GM23248 (cell line): ENCODE measurements at regions not wholly inside any gene's neighbourhood (a gene's known extent, or its start where the extent isn't known, plus 50 kb on each side); places are given as distances from the start of the nearest gene placed in this dataset.

Experiments used
- DNase-seq: peaks from one replicate; pipeline ENCODE4 v3.0.0-alpha.2; 2015
- H2AFZ ChIP-seq: fragments of 200-600 bp; sonication (generic); 2 replicates; pipeline ENCODE4 v1.6.1; 2016; ENCODE audit warnings: antibody characterized with exemption
- H3F3A ChIP-seq: fragments of 200-600 bp; sonication (generic); 2 replicates; pipeline ENCODE4 v1.6.1; 2016; ENCODE audit warnings: mild to moderate bottlenecking, antibody characterized with exemption, mixed run types; ENCODE audit not compliant: insufficient read depth
- H3K27ac ChIP-seq: fragments of 200-600 bp; sonication (generic); 2 replicates; pipeline ENCODE4 v1.5.1; 2016; ENCODE audit warnings: mild to moderate bottlenecking
- H3K27me3 ChIP-seq: fragments of 200-600 bp; sonication (generic); replicated peaks from 2 replicates; pipeline ENCODE4 v1.6.1; 2016; ENCODE audit warnings: mild to moderate bottlenecking; ENCODE audit not compliant: insufficient read depth
- H3K36me3 ChIP-seq: fragments of 200-600 bp; sonication (generic); 2 replicates; pipeline ENCODE4 v1.6.1; 2016; ENCODE audit warnings: low read depth, mild to moderate bottlenecking
- H3K4me1 ChIP-seq: fragments of 200-600 bp; sonication (generic); 2 replicates; pipeline ENCODE4 v1.6.1; 2016; ENCODE audit warnings: mild to moderate bottlenecking; ENCODE audit not compliant: insufficient read depth
- H3K4me2 ChIP-seq: fragments of 200-600 bp; sonication (generic); one replicate; pipeline ENCODE4 v1.6.1; 2016; ENCODE audit warnings: mild to moderate bottlenecking; ENCODE audit not compliant: unreplicated experiment
- H3K4me3 ChIP-seq: fragments of 200-600 bp; sonication (generic); 2 replicates; pipeline ENCODE4 v1.5.1; 2016; ENCODE audit warnings: mild to moderate bottlenecking
- H3K79me2 ChIP-seq: fragments of 200-600 bp; sonication (generic); 2 replicates; pipeline ENCODE4 v1.6.1; 2016; ENCODE audit warnings: mild to moderate bottlenecking; ENCODE audit not compliant: insufficient read depth
- H3K9ac ChIP-seq: fragments of 200-600 bp; sonication (generic); 2 replicates; pipeline ENCODE4 v1.6.1; 2016; ENCODE audit warnings: mild to moderate bottlenecking
- H3K9me2 ChIP-seq: fragments of 200-600 bp; sonication (generic); 2 replicates; pipeline ENCODE4 v1.6.1; 2016; ENCODE audit warnings: mixed run types, mild to moderate bottlenecking, moderate library complexity; ENCODE audit not compliant: insufficient read depth
- H3K9me3 ChIP-seq: fragments of 200-600 bp; sonication (generic); one replicate; pipeline ENCODE4 v1.6.1; 2017; ENCODE audit warnings: low read depth
- H4K20me1 ChIP-seq: fragments of 200-600 bp; sonication (generic); 2 replicates; pipeline ENCODE4 v1.6.0; 2016; ENCODE audit not compliant: insufficient read depth
- EZH2 ChIP-seq: fragments of 200-600 bp; sonication (generic); IDR thresholded peaks from 2 replicates; pipeline ENCODE4 v1.6.1; 2018; ENCODE audit warnings: antibody characterized with exemption, mild to moderate bottlenecking; ENCODE audit not compliant: insufficient read depth, poor library complexity, severe bottlenecking
- EZH2phosphoT487 ChIP-seq: fragments of 200-600 bp; sonication (generic); IDR thresholded peaks from 2 replicates; pipeline ENCODE4 v1.6.1; 2018; ENCODE audit warnings: antibody characterized with exemption, moderate library complexity, mild to moderate bottlenecking, low read depth; ENCODE audit not compliant: insufficient read depth
- WGBS, 2 experiments: methylation state at CpG; one replicate each; pipeline ENCODE4 v1.1.6; 2015 to 2017; ENCODE audit warnings: low lambda C conversion rate in 2 of 2, low coverage in 1 of 2; ENCODE audit errors: missing lambda C conversion rate in 2 of 2; 5-methylcytosine and 5-hydroxymethylcytosine counted together
- in situ Hi-C: fragments of 300-500 bp; cut with MboI; formaldehyde crosslinking; loops from 2 replicates; pipeline ENCODE4 v1.15.0; 2020

DNA sequence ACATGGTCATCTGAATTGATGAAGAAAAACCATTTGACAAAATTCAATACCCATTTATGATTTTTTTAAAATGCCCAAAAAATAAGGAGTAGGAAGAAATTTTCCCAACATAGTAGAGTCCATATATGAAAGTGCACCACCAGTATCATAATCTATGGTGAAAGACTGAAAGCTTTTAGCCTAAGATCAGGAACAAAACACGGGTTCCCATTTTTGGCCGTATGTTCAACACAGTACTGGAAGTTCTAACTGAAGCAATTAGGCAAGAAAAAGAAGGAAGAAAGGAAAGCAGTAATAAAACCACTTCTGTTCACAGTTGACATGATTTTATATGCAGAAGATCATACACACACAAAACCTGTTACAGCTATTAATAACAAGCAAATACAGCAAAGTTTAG lies 227.8 kb upstream of the RAB4A start:
- no peaks in the 10 kb centered on the region for H3F3A ChIP-seq
- H3K4me2 ChIP-seq = no peak overlapping the region
- 31 to 35% methylated on average over 2 of the region's 2 CpGs for WGBS, 2 experiments
- H3K36me3 ChIP-seq = no peaks in the 10 kb centered on the region
- no peaks in the 10 kb centered on the region for H3K9me2 ChIP-seq
- H3K27me3 ChIP-seq = peaks cover 28% of the 10 kb centered on the region
- no peaks in the 10 kb centered on the region for H3K79me2 ChIP-seq
- no peak overlapping the region for H3K27ac ChIP-seq
- TF ChIP-seq EZH2 (no peak), EZH2phosphoT487 (no peak)
- H3K4me3 ChIP-seq = no peak overlapping the region
- no peak for DNase-seq
- no peaks in the 10 kb centered on the region for H3K9me3 ChIP-seq
- H4K20me1 ChIP-seq = no peaks in the 10 kb centered on the region
- H3K9ac ChIP-seq = no peak overlapping the region
- in situ Hi-C loops = no loop called here
- no peaks in the 10 kb centered on the region for H3K4me1 ChIP-seq
- H2AFZ ChIP-seq = no peak overlapping the region

DNA sequence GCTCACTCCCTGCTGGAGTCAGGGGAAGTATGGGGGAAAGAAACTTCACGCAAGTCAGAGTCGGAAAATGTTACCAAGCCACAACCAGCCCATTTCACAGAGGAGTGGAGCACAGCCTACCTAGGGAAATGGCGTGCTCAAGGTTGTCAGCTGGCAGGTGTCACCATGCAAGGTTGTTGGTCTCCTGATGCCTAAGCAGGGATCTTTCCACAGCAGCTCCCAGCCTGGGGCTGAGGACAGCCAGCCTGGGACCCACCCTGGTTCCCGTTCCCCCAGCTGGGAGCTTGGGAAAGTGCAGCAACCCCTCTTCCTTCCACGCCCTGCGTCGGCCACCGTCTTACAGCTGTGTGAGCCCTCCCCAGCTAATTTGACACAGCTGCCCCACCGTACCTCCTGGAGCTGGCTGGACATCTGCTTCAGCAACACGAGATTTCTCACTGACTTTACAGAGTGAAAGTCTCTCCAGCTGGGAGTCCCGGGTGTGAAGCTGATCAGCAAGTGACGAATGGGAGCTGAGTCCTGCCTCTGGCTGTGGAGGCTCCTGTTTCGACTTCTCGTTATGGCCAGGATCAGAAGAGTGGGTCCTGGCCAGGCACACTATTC lies 224.6 kb upstream of the RAB4A start:
- in situ Hi-C loops = no loop called here
- no peaks in the 10 kb centered on the region for H3F3A ChIP-seq
- peaks cover 26% of the 10 kb centered on the region for H3K27me3 ChIP-seq
- no peak for TF ChIP-seq EZH2
- TF ChIP-seq EZH2phosphoT487 = no peak
- no peaks in the 10 kb centered on the region for H3K9me3 ChIP-seq
- no peaks in the 10 kb centered on the region for H3K4me1 ChIP-seq
- H3K27ac ChIP-seq = no peak overlapping the region
- H3K4me3 ChIP-seq = no peak overlapping the region
- H3K9ac ChIP-seq = no peak overlapping the region
- no peaks in the 10 kb centered on the region for H3K36me3 ChIP-seq
- H3K4me2 ChIP-seq = no peak overlapping the region
- no peaks in the 10 kb centered on the region for H3K9me2 ChIP-seq
- DNase-seq = no peak
- H3K79me2 ChIP-seq = no peaks in the 10 kb centered on the region
- no peak overlapping the region for H2AFZ ChIP-seq
- WGBS, 2 experiments = 15% methylated on average over 13 to 14 of the region's 14 CpGs
- H4K20me1 ChIP-seq = no peaks in the 10 kb centered on the region

- Histone ChIP-seq H4K20me1 (no peaks in the 10 kb centered on the region), H2AFZ (no peak overlapping the region), H3K4me1 (no peaks in the 10 kb centered on the region), H3F3A (no peaks in the 10 kb centered on the region), H3K27me3 (peaks cover 26% of the 10 kb centered on the region), H3K4me2 (no peak overlapping the region), H3K9ac (no peak overlapping the region), H3K36me3 (no peaks in the 10 kb centered on the region), H3K27ac (no peak overlapping the region), H3K79me2 (no peaks in the 10 kb centered on the region), H3K9me2 (no peaks in the 10 kb centered on the region), H3K9me3 (no peaks in the 10 kb centered on the region), H3K4me3 (no peak overlapping the region)
- TF ChIP-seq EZH2 = no peak
- no peak for TF ChIP-seq EZH2phosphoT487
- no peak for DNase-seq
- 63 to 66% methylated on average over 8 of the region's 8 CpGs for WGBS, 2 experiments
- in situ Hi-C loops = no loop called here
Observed at GRCh38 chr1:229047161-229047839, 223.6 kb upstream of the RAB4A start.

- Histone ChIP-seq H3K9ac (no peak overlapping the region), H3K36me3 (no peaks in the 10 kb centered on the region), H3K79me2 (no peaks in the 10 kb centered on the region), H3K4me3 (no peak overlapping the region), H3K4me2 (no peak overlapping the region), H3K9me3 (no peaks in the 10 kb centered on the region), H3K27me3 (peaks cover 20% of the 10 kb centered on the region), H3K4me1 (no peaks in the 10 kb centered on the region), H2AFZ (no peak overlapping the region), H3K27ac (no peak overlapping the region), H3F3A (no peaks in the 10 kb centered on the region), H3K9me2 (no peaks in the 10 kb centered on the region), H4K20me1 (no peaks in the 10 kb centered on the region)
- 37 to 43% methylated on average over 11 of the region's 11 CpGs for WGBS, 2 experiments
- in situ Hi-C loops = no loop called here
- DNase-seq = no peak
- TF ChIP-seq EZH2phosphoT487 = no peak
- TF ChIP-seq EZH2 = no peak
Observed at GRCh38 chr1:229047840-229048620, 222.9 kb upstream of the RAB4A start.
